Keratinocyte (primary cell): ENCODE measurements at regions not wholly inside any gene's neighbourhood (a gene's known extent, or its start where the extent isn't known, plus 50 kb on each side); places are given as distances from the start of the nearest gene placed in this dataset.

ENCODE experiments used
- DNase-seq: peaks from one replicate; pipeline ENCODE4 v3.0.0-alpha.2; 2011; ENCODE audit warnings: low read depth, missing footprints, low spot score
- FAIRE-seq: peaks from 2 replicates; lab custom pipeline; 2011; peaks lifted over from hg19 to GRCh38; lab: Jason Lieb, UNC
- H2AFZ ChIP-seq: 2 replicates; pipeline ENCODE4 v1.6.0; 2012; ENCODE audit warnings: low read length, control low read depth, inconsistent platforms; ENCODE audit not compliant: control insufficient read depth
- H3K27ac ChIP-seq: 2 replicates; pipeline ENCODE4 v1.5.1; 2011; ENCODE audit warnings: low read length; ENCODE audit not compliant: control insufficient read depth, insufficient read depth
- H3K27me3 ChIP-seq: 3 replicates; pipeline ENCODE4 v1.6.0; 2011; ENCODE audit warnings: low read length; ENCODE audit not compliant: control insufficient read depth, insufficient read depth; ENCODE audit errors: extremely low read depth
- H3K36me3 ChIP-seq, 2 experiments: 2 replicates in 1 of 2; 3 replicates in 1 of 2; pipeline ENCODE4 v1.5.1; 2011; ENCODE audit warnings: low read length in 2 of 2, mild to moderate bottlenecking in 1 of 2; ENCODE audit not compliant: control insufficient read depth in 2 of 2, insufficient read depth in 2 of 2; ENCODE audit errors: extremely low read depth in 1 of 2
- H3K4me1 ChIP-seq: 3 replicates; pipeline ENCODE4 v1.5.1; 2011; ENCODE audit warnings: low read length; ENCODE audit not compliant: control insufficient read depth, insufficient read depth; ENCODE audit errors: extremely low read depth
- H3K4me2 ChIP-seq: 3 replicates; pipeline ENCODE4 v1.6.0; 2011; ENCODE audit warnings: low read depth, low read length; ENCODE audit not compliant: control insufficient read depth, insufficient read depth; ENCODE audit errors: extremely low read depth
- H3K4me3 ChIP-seq, 3 experiments: fragments of 200-600 bp in 1 of 3; sonication (generic) in 1 of 3; 2 replicates in 2 of 3; 3 replicates in 1 of 3; pipeline ENCODE4 v1.5.1; 2011 to 2016; ENCODE audit warnings: low read length in 3 of 3, mild to moderate bottlenecking in 3 of 3, control low read depth in 2 of 3, inconsistent platforms in 1 of 3, low read depth in 1 of 3, mixed read lengths in 1 of 3, mixed run types in 1 of 3, moderate library complexity in 1 of 3; ENCODE audit not compliant: control insufficient read depth in 2 of 3, insufficient read depth in 2 of 3; ENCODE audit errors: extremely low read depth in 1 of 3
- H3K79me2 ChIP-seq: 2 replicates; pipeline ENCODE4 v1.6.0; 2012; ENCODE audit warnings: low read length; ENCODE audit not compliant: control insufficient read depth, insufficient read depth
- H3K9ac ChIP-seq: 3 replicates; pipeline ENCODE4 v1.6.0; 2011; ENCODE audit warnings: low read length; ENCODE audit not compliant: control insufficient read depth, insufficient read depth; ENCODE audit errors: extremely low read depth
- H3K9me1 ChIP-seq: 3 replicates; pipeline ENCODE4 v1.6.0; 2011; ENCODE audit warnings: low read length; ENCODE audit not compliant: control insufficient read depth, insufficient read depth; ENCODE audit errors: extremely low read depth
- H3K9me3 ChIP-seq: 2 replicates; pipeline ENCODE4 v1.5.1; 2012; ENCODE audit warnings: low read depth, low read length; ENCODE audit not compliant: control insufficient read depth
- H4K20me1 ChIP-seq: 3 replicates; pipeline ENCODE4 v1.6.0; 2011; ENCODE audit warnings: low read length; ENCODE audit not compliant: control insufficient read depth, insufficient read depth; ENCODE audit errors: extremely low read depth
- EZH2 ChIP-seq: IDR thresholded peaks from one replicate; pipeline ENCODE4 v1.6.1; 2012; ENCODE audit warnings: inconsistent platforms, mild to moderate bottlenecking, low read length, moderate library complexity
- dilution Hi-C: fragments of 300-500 bp; cut with MboI; formaldehyde crosslinking; loops from one replicate; pipeline ENCODE4 v1.7.0; 2020; ENCODE audit warnings: low sequenced_read_pairs; ENCODE audit not compliant: extremely low pct_ligation_motif_present
- TF ChIP-seq, protein P1 (sequence below), 3 experiments: IDR thresholded peaks in 1 of 3; conservative IDR thresholded peaks in 1 of 3; optimal IDR thresholded peaks in 1 of 3; 2 replicates in 2 of 3; 3 replicates in 1 of 3; pipeline versions ENCODE3 to v1.5.1; 2011; ENCODE audit warnings: low read length in 3 of 3, mild to moderate bottlenecking in 3 of 3, moderate library complexity in 2 of 3, control low read depth in 1 of 3, inconsistent platforms in 1 of 3; ENCODE audit not compliant: insufficient read depth in 2 of 3; ENCODE audit errors: extremely low read depth in 1 of 3

DNA sequence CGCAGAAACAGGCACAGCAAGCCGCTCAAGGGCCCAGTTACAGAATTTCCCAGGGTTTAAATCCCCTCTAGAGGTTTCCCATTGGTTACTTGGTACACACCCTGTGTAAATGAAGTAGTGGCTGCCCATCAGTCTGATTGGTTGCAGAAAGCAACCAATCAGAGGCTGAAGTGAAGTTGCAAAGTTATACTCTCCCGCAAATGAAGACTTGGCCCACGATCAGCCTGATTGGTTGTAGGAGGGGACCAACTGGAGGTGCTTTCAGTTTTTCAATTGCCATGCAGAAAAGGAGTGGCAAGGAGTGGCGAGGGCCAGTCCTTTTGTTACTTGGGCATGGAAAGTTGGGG is 909.2 kb upstream of the AUTS2 start:
- H3K27me3 ChIP-seq = no peaks in the 10 kb centered on the region
- DNase-seq (no peak), FAIRE-seq (no peak)
- H4K20me1 ChIP-seq = no peaks in the 10 kb centered on the region
- H3K9me1 ChIP-seq = no peaks in the 10 kb centered on the region
- H3K36me3 ChIP-seq = no peaks in the 10 kb centered on the region
- H3K79me2 ChIP-seq = no peaks in the 10 kb centered on the region
- peak overlapping the region; percentile 37 for H2AFZ ChIP-seq
- no peak overlapping the region for H3K4me3 ChIP-seq
- dilution Hi-C loops = no loop called here
- H3K9me3 ChIP-seq = no peaks in the 10 kb centered on the region
- TF ChIP-seq EZH2 = no peak
- TF ChIP-seq, protein P1, sequence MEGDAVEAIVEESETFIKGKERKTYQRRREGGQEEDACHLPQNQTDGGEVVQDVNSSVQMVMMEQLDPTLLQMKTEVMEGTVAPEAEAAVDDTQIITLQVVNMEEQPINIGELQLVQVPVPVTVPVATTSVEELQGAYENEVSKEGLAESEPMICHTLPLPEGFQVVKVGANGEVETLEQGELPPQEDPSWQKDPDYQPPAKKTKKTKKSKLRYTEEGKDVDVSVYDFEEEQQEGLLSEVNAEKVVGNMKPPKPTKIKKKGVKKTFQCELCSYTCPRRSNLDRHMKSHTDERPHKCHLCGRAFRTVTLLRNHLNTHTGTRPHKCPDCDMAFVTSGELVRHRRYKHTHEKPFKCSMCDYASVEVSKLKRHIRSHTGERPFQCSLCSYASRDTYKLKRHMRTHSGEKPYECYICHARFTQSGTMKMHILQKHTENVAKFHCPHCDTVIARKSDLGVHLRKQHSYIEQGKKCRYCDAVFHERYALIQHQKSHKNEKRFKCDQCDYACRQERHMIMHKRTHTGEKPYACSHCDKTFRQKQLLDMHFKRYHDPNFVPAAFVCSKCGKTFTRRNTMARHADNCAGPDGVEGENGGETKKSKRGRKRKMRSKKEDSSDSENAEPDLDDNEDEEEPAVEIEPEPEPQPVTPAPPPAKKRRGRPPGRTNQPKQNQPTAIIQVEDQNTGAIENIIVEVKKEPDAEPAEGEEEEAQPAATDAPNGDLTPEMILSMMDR (optimal IDR thresholded peaks at IDR 0.05 in 1 of 3, IDR thresholded peaks at IDR 0.05 in 1 of 3, conservative IDR thresholded peaks at IDR 0.05 in 1 of 3; ENCODE audit: extremely low read depth in 1 of 3, insufficient read depth in 2 of 3, low read length in 3 of 3) = no peak
- H3K27ac ChIP-seq = no peak overlapping the region
- peaks cover 15% of the 10 kb centered on the region for H3K4me1 ChIP-seq
- H3K9ac ChIP-seq = no peak overlapping the region
- H3K4me2 ChIP-seq = peak overlapping the region; percentile 36

DNA sequence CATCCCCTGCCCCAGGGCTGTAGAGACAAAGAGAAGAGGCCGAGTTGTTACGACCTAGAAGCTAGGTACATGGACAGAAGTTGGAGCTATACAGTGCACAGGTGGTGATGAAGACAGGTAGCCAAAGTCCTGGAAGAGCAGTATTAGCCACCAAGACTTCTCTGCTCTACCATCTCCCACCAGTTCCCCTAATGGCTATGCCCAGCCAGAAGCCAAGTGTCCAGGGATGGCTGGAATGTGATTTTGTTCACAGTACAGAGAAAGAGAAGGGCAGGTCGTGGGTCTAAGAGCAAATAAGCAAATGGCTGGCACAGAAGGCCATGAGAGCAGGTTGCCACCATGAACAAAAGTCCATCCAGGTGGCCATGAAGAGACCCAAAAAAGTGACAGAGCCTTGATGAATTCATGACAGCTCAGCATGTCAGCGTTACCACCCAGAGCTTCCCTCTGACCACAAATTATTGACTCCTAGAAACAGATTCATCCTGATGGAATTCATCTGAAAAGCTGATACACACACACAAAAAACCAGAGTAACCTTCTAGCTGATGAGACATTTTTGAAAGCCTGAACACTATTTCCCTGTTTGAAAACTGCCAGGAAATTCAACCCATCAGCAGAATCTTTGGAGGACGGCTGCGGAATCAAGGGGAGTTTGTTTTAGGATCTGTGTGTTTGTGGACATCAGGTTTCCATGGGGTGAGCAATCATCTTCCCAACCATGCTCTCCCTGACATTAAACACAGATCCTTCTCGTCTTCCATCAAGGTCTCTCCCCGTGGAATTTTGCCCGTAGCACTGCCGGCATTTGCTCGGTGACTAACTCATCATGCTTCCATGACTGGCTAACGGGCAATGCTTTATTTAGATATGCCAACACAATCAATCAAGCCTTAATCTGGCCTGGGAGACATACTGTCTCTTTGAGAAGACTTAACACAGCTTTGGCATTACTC is 906.7 kb upstream of the AUTS2 start:
- FAIRE-seq = peak; percentile 90
- H3K79me2 ChIP-seq = no peaks in the 10 kb centered on the region
- H3K36me3 ChIP-seq = no peaks in the 10 kb centered on the region
- H3K9me3 ChIP-seq = no peaks in the 10 kb centered on the region
- H3K4me2 ChIP-seq = peak overlapping the region; percentile 59
- DNase-seq = peak; percentile 71
- no peaks in the 10 kb centered on the region for H3K9me1 ChIP-seq
- H3K4me3 ChIP-seq = peak overlapping the region in 1 of 3 experiments; percentile 16
- no peaks in the 10 kb centered on the region for H3K27me3 ChIP-seq
- H4K20me1 ChIP-seq = no peaks in the 10 kb centered on the region
- dilution Hi-C loops = no loop called here
- H3K9ac ChIP-seq = peak overlapping the region; percentile 45
- peaks cover 15% of the 10 kb centered on the region for H3K4me1 ChIP-seq
- H2AFZ ChIP-seq = peak overlapping the region; percentile 78
- TF ChIP-seq, protein P1 (optimal IDR thresholded peaks at IDR 0.05 in 1 of 3, IDR thresholded peaks at IDR 0.05 in 1 of 3, conservative IDR thresholded peaks at IDR 0.05 in 1 of 3; ENCODE audit: extremely low read depth in 1 of 3, insufficient read depth in 2 of 3, low read length in 3 of 3) = no peak
- no peak for TF ChIP-seq EZH2
- peak overlapping the region; percentile 86 for H3K27ac ChIP-seq
